Esophagus squamous epithelium (tissue), 5 donors: ENCODE measurements at regions not wholly inside any gene's neighbourhood (a gene's known extent, or its start where the extent isn't known, plus 50 kb on each side); places are given as distances from the start of the nearest gene placed in this dataset.
A peak's percentile ranks its signal among the peaks of the same experiment; 100 is the strongest.

ENCODE experiments used
- DNase-seq: peaks from one replicate; lab custom pipeline; 2025; lab: John Stamatoyannopoulos, UW
- H3K27ac ChIP-seq, 4 donors: fragments of 200-600 bp; sonication (generic); one replicate each; pipeline ENCODE4 v1.5.1; 2016 to 2019; ENCODE audit warnings: mild to moderate bottlenecking in 1 of 4
- H3K27me3 ChIP-seq, 4 donors: fragments of 200-600 bp; sonication (generic); 1 replicate in 3 of 4; 2 replicates in 1 of 4; pipeline versions ENCODE4 v1.5.1 to v1.6.0; 2017 to 2021; ENCODE audit warnings: antibody characterized with exemption in 1 of 4
- H3K36me3 ChIP-seq, 3 donors: fragments of 200-600 bp; sonication (generic); one replicate each; pipeline ENCODE4 v1.5.1; 2016 to 2019
- H3K4me1 ChIP-seq, 3 donors: fragments of 200-600 bp; sonication (generic); one replicate each; pipeline ENCODE4 v1.5.1; 2017 to 2019
- H3K4me3 ChIP-seq, 4 donors: fragments of 200-600 bp; sonication (generic); 1 replicate in 3 of 4; 2 replicates in 1 of 4; pipeline ENCODE4 v1.5.1; 2016 to 2019; ENCODE audit warnings: mild to moderate bottlenecking in 2 of 4, moderate library complexity in 1 of 4
- H3K9me3 ChIP-seq, 3 donors: fragments of 200-600 bp; sonication (generic); one replicate each; pipeline ENCODE4 v1.5.1; 2016 to 2019
- POLR2A ChIP-seq, 4 donors: fragments of 450-650 bp; IDR thresholded peaks; one replicate each; pipeline ENCODE4 v1.6.1; 2017; ENCODE audit warnings: antibody characterized with exemption in 4 of 4, mild to moderate bottlenecking in 4 of 4, moderate library complexity in 3 of 4
- WGBS, 2 donors: methylation state at CpG; one replicate each; pipeline ENCODE4 v1.1.5; 2018; 5-methylcytosine and 5-hydroxymethylcytosine counted together
- intact Hi-C: fragments of 100-400 bp; cut with DNase I; formaldehyde crosslinking; loops from one replicate; pipeline ENCODE4 v1.15.0; 2022
- TF ChIP-seq, protein P1 (sequence below), 6 experiments: fragments of 450-650 bp in 4 of 6; fragments of 200-600 bp in 2 of 6; sonication (generic) in 2 of 6; IDR thresholded peaks; one replicate each; pipeline ENCODE4 v1.5.1; 2016 to 2019; ENCODE audit warnings: antibody characterized with exemption in 6 of 6, mild to moderate bottlenecking in 4 of 6, moderate library complexity in 4 of 6
- donor health status: DM: yes; HTN: yes; CAD: no.

DNA sequence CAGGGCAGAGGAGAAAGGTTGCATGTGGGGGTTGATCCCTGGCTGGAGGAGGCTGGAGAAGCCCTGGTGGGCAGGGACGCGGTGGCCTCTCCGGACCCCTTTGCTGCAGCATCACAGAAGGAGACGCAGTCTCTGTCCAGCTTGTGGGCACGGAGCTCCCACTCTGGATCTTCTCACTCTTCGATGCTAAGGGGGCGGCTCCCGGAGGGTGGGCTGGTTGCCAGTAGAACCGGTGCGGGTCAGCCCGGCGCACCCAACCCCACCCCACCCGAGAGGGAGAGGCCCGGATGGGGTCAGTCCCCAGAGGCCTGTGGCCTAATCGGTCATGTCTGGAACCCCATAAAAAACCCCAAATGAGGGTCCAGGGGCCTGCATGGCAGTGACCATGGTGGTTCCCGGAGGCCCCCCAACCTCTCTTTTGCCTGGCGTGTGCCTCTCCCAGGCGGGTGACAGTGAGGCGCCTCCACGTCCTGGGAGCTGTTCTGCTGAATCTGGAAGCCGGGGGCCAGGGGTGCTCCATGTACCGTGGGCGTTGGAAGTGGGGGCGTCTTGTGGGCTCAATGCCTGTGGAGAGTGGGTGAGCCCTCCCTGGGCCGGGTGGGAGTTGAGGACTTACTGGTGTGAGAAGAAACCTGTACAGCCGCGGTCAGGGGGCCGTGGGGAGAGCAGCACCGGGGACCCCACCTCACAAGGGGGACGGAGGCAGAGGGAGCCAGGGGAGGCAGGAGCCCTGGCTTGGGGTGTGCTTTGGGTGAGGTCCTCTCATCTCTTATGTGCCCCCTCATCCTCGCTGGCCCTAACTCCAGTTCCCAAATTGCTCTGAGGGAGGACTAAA, 79.6 kb downstream of the RTP5 start:
- DNase-seq, result no peak

DNA sequence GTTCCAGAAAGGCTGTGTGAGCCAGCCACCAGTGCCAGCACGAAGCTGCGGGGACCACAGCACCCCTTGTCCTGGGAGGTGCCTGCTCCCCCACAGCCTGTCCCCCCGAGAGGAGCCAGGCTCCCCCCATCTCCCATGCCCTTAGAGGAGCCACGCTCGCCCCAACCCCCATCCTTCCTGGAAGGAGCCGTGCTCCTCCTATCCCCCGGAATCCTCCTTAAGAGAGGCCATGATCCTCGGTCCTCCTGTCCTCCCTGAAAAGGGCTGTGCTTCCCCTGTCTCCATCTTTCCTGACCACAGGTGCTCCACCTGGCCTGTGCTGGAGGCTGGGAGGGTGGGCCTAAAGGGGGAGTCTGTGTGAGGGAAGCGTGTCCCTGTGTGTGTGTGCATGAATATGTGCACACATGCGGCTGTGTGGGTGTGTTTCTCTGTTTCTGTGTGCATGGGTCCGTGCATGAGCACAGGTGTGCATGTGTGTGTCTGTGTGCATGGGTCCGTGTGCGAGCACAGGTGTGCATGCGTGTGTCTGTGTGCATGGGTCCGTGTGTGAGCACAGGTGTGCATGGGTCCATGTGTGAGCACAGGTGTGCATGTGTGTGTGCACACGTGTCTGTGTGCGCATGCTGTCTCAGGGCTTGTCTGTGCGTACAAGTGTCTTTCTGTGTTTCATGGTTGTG, 80.3 kb downstream of the RTP5 start:
- no peak for TF ChIP-seq POLR2A (IDR thresholded peaks at IDR 0.05)
- TF ChIP-seq, protein P1, sequence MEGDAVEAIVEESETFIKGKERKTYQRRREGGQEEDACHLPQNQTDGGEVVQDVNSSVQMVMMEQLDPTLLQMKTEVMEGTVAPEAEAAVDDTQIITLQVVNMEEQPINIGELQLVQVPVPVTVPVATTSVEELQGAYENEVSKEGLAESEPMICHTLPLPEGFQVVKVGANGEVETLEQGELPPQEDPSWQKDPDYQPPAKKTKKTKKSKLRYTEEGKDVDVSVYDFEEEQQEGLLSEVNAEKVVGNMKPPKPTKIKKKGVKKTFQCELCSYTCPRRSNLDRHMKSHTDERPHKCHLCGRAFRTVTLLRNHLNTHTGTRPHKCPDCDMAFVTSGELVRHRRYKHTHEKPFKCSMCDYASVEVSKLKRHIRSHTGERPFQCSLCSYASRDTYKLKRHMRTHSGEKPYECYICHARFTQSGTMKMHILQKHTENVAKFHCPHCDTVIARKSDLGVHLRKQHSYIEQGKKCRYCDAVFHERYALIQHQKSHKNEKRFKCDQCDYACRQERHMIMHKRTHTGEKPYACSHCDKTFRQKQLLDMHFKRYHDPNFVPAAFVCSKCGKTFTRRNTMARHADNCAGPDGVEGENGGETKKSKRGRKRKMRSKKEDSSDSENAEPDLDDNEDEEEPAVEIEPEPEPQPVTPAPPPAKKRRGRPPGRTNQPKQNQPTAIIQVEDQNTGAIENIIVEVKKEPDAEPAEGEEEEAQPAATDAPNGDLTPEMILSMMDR (IDR thresholded peaks at IDR 0.05), result no peak
- peaks cover 0 to 24% (median 0%) of the 10 kb centered on the region in 4 donors for H3K27me3 ChIP-seq
- no peak for DNase-seq
- no peaks in the 10 kb centered on the region for H3K9me3 ChIP-seq
- no peak overlapping the region for H3K27ac ChIP-seq
- H3K36me3 ChIP-seq, result no peaks in the 10 kb centered on the region
- peaks cover 0 to 8% (median 0%) of the 10 kb centered on the region in 3 donors for H3K4me1 ChIP-seq
- H3K4me3 ChIP-seq, result no peak overlapping the region
- 68 to 79% methylated on average over 11 to 13 of the region's 18 CpGs for WGBS, 2 donors
- intact Hi-C loops, result no loop called here

More for the DNA sequence above, 79.6 kb downstream of the RTP5 start:
- no peaks in the 10 kb centered on the region for H3K9me3 ChIP-seq
- no peaks in the 10 kb centered on the region for H3K36me3 ChIP-seq
- H3K4me3 ChIP-seq, result no peak overlapping the region
- peaks cover 0 to 8% (median 0%) of the 10 kb centered on the region in 3 donors for H3K4me1 ChIP-seq
- no peak overlapping the region for H3K27ac ChIP-seq
- intact Hi-C loops, result no loop called here
- whole genome bisulfite sequencing, 2 donors, result 60 to 87% methylated on average over 2 to 6 of the region's 31 CpGs
- no peak for TF ChIP-seq POLR2A (IDR thresholded peaks at IDR 0.05)
- TF ChIP-seq, protein P1 (IDR thresholded peaks at IDR 0.05), result no peak
- peaks cover 0 to 24% (median 0%) of the 10 kb centered on the region in 4 donors for H3K27me3 ChIP-seq

DNA sequence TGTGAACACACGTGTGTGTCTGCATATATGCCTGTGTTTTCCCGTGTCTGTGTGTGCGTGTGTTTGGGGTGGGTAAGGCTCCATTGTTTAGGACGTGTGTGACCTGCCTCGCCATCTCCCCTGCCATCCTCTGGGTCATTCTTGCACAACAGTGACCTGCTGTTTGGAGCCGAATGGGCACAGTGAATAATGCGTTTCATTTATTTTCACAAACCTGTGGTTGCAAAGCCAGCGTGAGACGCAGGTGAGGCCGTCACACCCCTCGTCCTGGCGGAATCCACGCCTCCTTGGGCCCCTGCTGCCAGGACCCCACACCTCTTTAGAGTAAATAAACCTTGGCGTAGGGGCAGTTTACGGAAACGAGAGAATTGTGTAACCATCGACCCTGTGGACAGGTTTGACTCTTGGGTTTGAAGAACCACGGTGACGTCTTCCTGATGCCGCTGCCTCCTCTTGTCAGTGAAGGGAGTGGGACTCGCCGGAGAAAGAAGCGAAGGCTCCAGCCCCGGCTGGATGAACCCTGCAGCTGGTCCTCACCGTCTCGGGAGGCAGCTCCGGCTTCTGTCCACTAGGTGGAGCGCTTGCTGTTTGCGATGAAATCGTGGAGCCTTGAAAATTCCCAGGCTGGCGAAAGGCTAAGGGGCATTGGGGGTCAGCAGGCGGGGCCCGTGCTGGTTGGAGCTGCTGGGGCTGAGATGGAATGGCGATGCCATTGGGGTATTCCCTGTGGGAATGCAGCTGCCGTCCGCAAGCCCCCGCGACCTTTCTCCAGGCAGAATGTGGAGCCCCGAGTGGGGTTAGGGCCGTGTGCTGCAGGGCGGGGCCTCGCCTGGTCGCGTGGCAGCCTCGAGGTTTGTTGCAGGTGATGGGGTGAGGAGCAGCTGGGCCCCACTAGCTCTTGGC, 81.1 kb downstream of the RTP5 start:
- DNase-seq, result no peak
- Histone ChIP-seq H3K4me1 (peaks cover 0 to 8% (median 0%) of the 10 kb centered on the region in 3 donors), H3K36me3 (no peaks in the 10 kb centered on the region), H3K9me3 (no peaks in the 10 kb centered on the region), H3K27me3 (peaks cover 0 to 24% (median 0%) of the 10 kb centered on the region in 4 donors), H3K27ac (no peak overlapping the region), H3K4me3 (peak overlapping the region in 1 of 4 donors; percentile 35)
- intact Hi-C loops, result no loop called here
- no peak for TF ChIP-seq POLR2A (IDR thresholded peaks at IDR 0.05)
- TF ChIP-seq, protein P1 (IDR thresholded peaks at IDR 0.05), result peak; percentile 76 to 91 (median 84)
- WGBS, 2 donors, result 24 to 42% methylated on average over 13 to 20 of the region's 45 CpGs

DNA sequence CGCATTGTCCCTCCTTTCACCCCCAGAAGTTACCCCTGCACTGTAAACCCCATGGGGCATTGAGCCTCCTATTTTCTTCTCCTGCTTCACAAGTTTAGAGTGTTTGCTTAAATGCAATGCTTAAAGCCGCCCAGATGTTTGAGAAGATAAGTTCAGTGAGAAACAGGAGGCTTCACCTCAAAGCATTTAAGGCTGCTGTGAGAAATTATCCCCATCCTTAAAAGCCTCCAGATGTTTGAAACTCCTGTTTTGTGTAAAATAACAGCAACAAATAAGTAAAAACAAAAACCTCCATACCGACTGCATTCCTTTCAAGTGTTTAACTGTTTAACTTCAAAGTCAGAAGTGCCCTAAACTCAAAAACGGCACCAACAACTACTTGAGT, 81.8 kb downstream of the RTP5 start:
- H3K36me3 ChIP-seq, result no peaks in the 10 kb centered on the region
- no peak overlapping the region for H3K27ac ChIP-seq
- WGBS, 2 donors, result 40 to 43% methylated on average over 4 of the region's 4 CpGs
- H3K9me3 ChIP-seq, result no peaks in the 10 kb centered on the region
- peaks cover 0 to 8% (median 0%) of the 10 kb centered on the region in 3 donors for H3K4me1 ChIP-seq
- H3K27me3 ChIP-seq, result peaks cover 0 to 24% (median 0%) of the 10 kb centered on the region in 4 donors
- intact Hi-C loops, result no loop called here
- no peak overlapping the region for H3K4me3 ChIP-seq
- no peak for TF ChIP-seq POLR2A (IDR thresholded peaks at IDR 0.05)
- DNase-seq, result no peak

DNA sequence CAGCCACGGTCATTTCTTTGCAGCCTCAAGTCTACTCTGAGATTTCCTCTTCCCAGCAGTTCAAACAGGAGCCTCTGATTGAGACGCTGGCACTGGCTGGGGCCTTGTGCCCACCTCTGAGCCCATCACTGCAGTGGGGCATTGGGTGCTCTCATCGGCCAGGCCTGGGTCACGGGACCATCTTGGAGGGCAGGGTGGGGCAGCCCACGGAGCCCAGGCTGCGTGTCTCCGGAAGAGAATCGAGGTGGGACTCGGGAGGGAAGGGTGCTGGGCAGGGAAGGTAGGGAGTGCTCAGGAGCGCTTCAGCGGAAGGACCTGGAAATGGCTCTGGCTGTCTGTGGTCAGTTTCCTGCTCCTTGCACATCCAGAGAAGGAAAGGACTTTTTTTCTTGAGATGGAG, 82.4 kb downstream of the RTP5 start:
- no peak for TF ChIP-seq POLR2A (IDR thresholded peaks at IDR 0.05)
- TF ChIP-seq, protein P1 (IDR thresholded peaks at IDR 0.05), result no peak
- intact Hi-C loops, result no loop called here
- Histone ChIP-seq H3K4me3 (no peak overlapping the region), H3K4me1 (peaks cover 0 to 8% (median 0%) of the 10 kb centered on the region in 3 donors), H3K9me3 (no peaks in the 10 kb centered on the region), H3K27ac (no peak overlapping the region), H3K36me3 (no peaks in the 10 kb centered on the region), H3K27me3 (peaks cover 0 to 24% (median 0%) of the 10 kb centered on the region in 4 donors)
- WGBS, 2 donors, result 89 to 90% methylated on average over 3 to 9 of the region's 11 CpGs
- no peak for DNase-seq
